ENCODE measurements at regions not wholly inside any gene's neighbourhood (a gene's known extent, or its start where the extent isn't known, plus 50 kb on each side); places are given as distances from the start of the nearest gene placed in this dataset.

DNA sequence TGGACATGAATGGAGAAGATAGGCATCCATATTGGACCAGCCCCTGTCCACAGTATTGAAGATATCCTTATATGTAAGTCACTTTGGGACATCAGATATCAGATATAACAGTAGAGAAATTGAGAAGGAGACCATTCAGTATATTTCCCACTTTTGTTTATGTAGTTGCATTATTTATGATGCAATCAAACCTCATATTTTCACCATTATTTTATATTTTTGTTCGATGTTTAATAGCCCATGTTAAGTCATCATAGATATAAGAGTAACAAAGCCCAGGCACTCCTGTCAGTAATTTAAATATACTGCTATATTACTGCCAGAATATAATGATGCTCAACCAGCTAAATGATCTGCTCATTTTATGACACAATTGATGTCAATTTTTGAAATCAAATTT, 744.5 kb upstream of the EPHA7 start:
- no peak for TF ChIP-seq EZH2 (IDR thresholded peaks at IDR 0.05; ENCODE audit: low read length)
- TF ChIP-seq, protein P1, sequence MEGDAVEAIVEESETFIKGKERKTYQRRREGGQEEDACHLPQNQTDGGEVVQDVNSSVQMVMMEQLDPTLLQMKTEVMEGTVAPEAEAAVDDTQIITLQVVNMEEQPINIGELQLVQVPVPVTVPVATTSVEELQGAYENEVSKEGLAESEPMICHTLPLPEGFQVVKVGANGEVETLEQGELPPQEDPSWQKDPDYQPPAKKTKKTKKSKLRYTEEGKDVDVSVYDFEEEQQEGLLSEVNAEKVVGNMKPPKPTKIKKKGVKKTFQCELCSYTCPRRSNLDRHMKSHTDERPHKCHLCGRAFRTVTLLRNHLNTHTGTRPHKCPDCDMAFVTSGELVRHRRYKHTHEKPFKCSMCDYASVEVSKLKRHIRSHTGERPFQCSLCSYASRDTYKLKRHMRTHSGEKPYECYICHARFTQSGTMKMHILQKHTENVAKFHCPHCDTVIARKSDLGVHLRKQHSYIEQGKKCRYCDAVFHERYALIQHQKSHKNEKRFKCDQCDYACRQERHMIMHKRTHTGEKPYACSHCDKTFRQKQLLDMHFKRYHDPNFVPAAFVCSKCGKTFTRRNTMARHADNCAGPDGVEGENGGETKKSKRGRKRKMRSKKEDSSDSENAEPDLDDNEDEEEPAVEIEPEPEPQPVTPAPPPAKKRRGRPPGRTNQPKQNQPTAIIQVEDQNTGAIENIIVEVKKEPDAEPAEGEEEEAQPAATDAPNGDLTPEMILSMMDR (optimal IDR thresholded peaks at IDR 0.05 in 1 of 3, IDR thresholded peaks at IDR 0.05 in 1 of 3, conservative IDR thresholded peaks at IDR 0.05 in 1 of 3; ENCODE audit: extremely low read depth in 1 of 3, insufficient read depth in 2 of 3, low read length in 3 of 3): no peak
- dilution Hi-C loops (cut with MboI; ENCODE audit: extremely low pct_ligation_motif_present, low sequenced_read_pairs): no loop called here
- no peak overlapping the region for H3K4me3 ChIP-seq (ENCODE audit: control insufficient read depth in 2 of 3, extremely low read depth in 1 of 3, insufficient read depth in 2 of 3, low read depth in 1 of 3, low read length in 3 of 3)
- H3K79me2 ChIP-seq (ENCODE audit: control insufficient read depth, insufficient read depth, low read length): no peaks in the 10 kb centered on the region
- DNase-seq (ENCODE audit: low read depth, low spot score): no peak
- H3K4me1 ChIP-seq (ENCODE audit: control insufficient read depth, extremely low read depth, insufficient read depth, low read length): no peaks in the 10 kb centered on the region
- no peaks in the 10 kb centered on the region for H3K9me3 ChIP-seq (ENCODE audit: control insufficient read depth, low read depth, low read length)
- no peaks in the 10 kb centered on the region for H3K9me1 ChIP-seq (ENCODE audit: control insufficient read depth, extremely low read depth, insufficient read depth, low read length)
- H3K27ac ChIP-seq (ENCODE audit: control insufficient read depth, insufficient read depth, low read length): no peak overlapping the region
- H2AFZ ChIP-seq (ENCODE audit: control insufficient read depth, low read length): no peak overlapping the region
- no peaks in the 10 kb centered on the region for H3K27me3 ChIP-seq (ENCODE audit: control insufficient read depth, extremely low read depth, insufficient read depth, low read length)
- FAIRE-seq: no peak
- H3K36me3 ChIP-seq (ENCODE audit: control insufficient read depth in 2 of 2, extremely low read depth in 1 of 2, insufficient read depth in 2 of 2, low read length in 2 of 2): no peaks in the 10 kb centered on the region
- no peak overlapping the region for H3K4me2 ChIP-seq (ENCODE audit: control insufficient read depth, extremely low read depth, insufficient read depth, low read depth, low read length)
- no peak overlapping the region for H3K9ac ChIP-seq (ENCODE audit: control insufficient read depth, extremely low read depth, insufficient read depth, low read length)
- no peaks in the 10 kb centered on the region for H4K20me1 ChIP-seq (ENCODE audit: control insufficient read depth, extremely low read depth, insufficient read depth, low read length)

DNA sequence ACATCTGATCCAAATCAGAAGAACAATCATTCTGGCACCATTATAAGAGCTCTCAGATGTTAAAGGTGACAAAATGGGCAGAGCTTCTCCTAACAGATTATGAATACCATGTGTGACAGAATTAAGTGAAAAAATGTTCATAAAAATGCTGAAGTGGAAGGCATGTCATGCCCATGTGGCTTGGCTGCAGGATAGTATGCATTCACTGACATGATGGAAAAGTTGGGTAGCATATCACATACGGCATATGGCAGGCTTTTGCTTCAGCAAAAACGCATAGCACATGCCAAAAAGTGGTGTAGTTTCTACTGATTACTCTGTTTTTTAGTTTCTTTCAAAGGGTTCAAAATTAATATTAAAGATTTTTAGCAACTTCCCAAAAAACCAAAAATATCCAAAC, 731.5 kb upstream of the EPHA7 start:
- H3K4me2 ChIP-seq (ENCODE audit: control insufficient read depth, extremely low read depth, insufficient read depth, low read depth, low read length): no peak overlapping the region
- no peaks in the 10 kb centered on the region for H3K27me3 ChIP-seq (ENCODE audit: control insufficient read depth, extremely low read depth, insufficient read depth, low read length)
- no peaks in the 10 kb centered on the region for H4K20me1 ChIP-seq (ENCODE audit: control insufficient read depth, extremely low read depth, insufficient read depth, low read length)
- H3K27ac ChIP-seq (ENCODE audit: control insufficient read depth, insufficient read depth, low read length): no peak overlapping the region
- no peaks in the 10 kb centered on the region for H3K79me2 ChIP-seq (ENCODE audit: control insufficient read depth, insufficient read depth, low read length)
- no peak for FAIRE-seq
- dilution Hi-C loops (cut with MboI; ENCODE audit: extremely low pct_ligation_motif_present, low sequenced_read_pairs): no loop called here
- no peak overlapping the region for H3K9ac ChIP-seq (ENCODE audit: control insufficient read depth, extremely low read depth, insufficient read depth, low read length)
- no peak overlapping the region for H2AFZ ChIP-seq (ENCODE audit: control insufficient read depth, low read length)
- H3K9me3 ChIP-seq (ENCODE audit: control insufficient read depth, low read depth, low read length): no peaks in the 10 kb centered on the region
- no peaks in the 10 kb centered on the region for H3K4me1 ChIP-seq (ENCODE audit: control insufficient read depth, extremely low read depth, insufficient read depth, low read length)
- no peaks in the 10 kb centered on the region for H3K36me3 ChIP-seq (ENCODE audit: control insufficient read depth in 2 of 2, extremely low read depth in 1 of 2, insufficient read depth in 2 of 2, low read length in 2 of 2)
- no peak overlapping the region for H3K4me3 ChIP-seq (ENCODE audit: control insufficient read depth in 2 of 3, extremely low read depth in 1 of 3, insufficient read depth in 2 of 3, low read depth in 1 of 3, low read length in 3 of 3)
- no peaks in the 10 kb centered on the region for H3K9me1 ChIP-seq (ENCODE audit: control insufficient read depth, extremely low read depth, insufficient read depth, low read length)
- TF ChIP-seq EZH2 (IDR thresholded peaks at IDR 0.05; ENCODE audit: low read length): no peak
- TF ChIP-seq, protein P1 (optimal IDR thresholded peaks at IDR 0.05 in 1 of 3, IDR thresholded peaks at IDR 0.05 in 1 of 3, conservative IDR thresholded peaks at IDR 0.05 in 1 of 3; ENCODE audit: extremely low read depth in 1 of 3, insufficient read depth in 2 of 3, low read length in 3 of 3): no peak
- no peak for DNase-seq (ENCODE audit: low read depth, low spot score)
